SK-N-SH treated with all-trans-retinoic acid at 6 μM for 48 hours (cell line): ENCODE measurements at regions not wholly inside any gene's neighbourhood (a gene's known extent, or its start where the extent isn't known, plus 50 kb on each side); places are given as distances from the start of the nearest gene placed in this dataset.

ENCODE experiments used
- ATAC-seq: fragments of 200-7000 bp; cut with Tn5 transposase; 3 replicates; pipeline ENCODE4 v1.9.1; 2020; ENCODE audit warnings: mild to moderate bottlenecking, moderate library complexity
- ARNTL ChIP-seq: fragments of 450-650 bp; formaldehyde crosslinking; IDR thresholded peaks from 2 replicates; pipeline ENCODE4 v1.5.0; 2020; ENCODE audit warnings: low read depth, mild to moderate bottlenecking, moderate library complexity, borderline replicate concordance
- BACH2 ChIP-seq: fragments of 250-450 bp; sonication (Bioruptor Pico); IDR thresholded peaks from 2 replicates; pipeline ENCODE4 v1.9.0; 2021; ENCODE audit warnings: mild to moderate bottlenecking, borderline replicate concordance
- CREB5 ChIP-seq: fragments of 250-450 bp; sonication (Bioruptor Pico); IDR thresholded peaks from 2 replicates; pipeline ENCODE4 v1.5.1; 2020; ENCODE audit warnings: low read depth, mild to moderate bottlenecking, moderate library complexity
- CSDC2 ChIP-seq: fragments of 250-450 bp; sonication (Bioruptor Pico); IDR thresholded peaks from 2 replicates; pipeline ENCODE4 v1.5.0; 2020; ENCODE audit warnings: mild to moderate bottlenecking, moderate library complexity
- CSRNP3 ChIP-seq: fragments of 250-450 bp; sonication (Bioruptor Pico); IDR thresholded peaks from 2 replicates; pipeline ENCODE4 v1.5.1; 2021; ENCODE audit warnings: mild to moderate bottlenecking, moderate library complexity
- ESRRG ChIP-seq: fragments of 250-450 bp; sonication (Bioruptor Pico); IDR thresholded peaks from 2 replicates; pipeline ENCODE4 v1.6.1; 2021; ENCODE audit warnings: mild to moderate bottlenecking
- GLIS3 ChIP-seq: fragments of 250-450 bp; sonication (Bioruptor Pico); IDR thresholded peaks from 2 replicates; pipeline ENCODE4 v1.5.0; 2020; ENCODE audit warnings: mild to moderate bottlenecking, moderate library complexity
- ISL1 ChIP-seq: fragments of 250-450 bp; sonication (Bioruptor Pico); IDR thresholded peaks from 2 replicates; pipeline ENCODE4 v2.1.2; 2022; ENCODE audit warnings: mild to moderate bottlenecking, moderate library complexity
- OSR1 ChIP-seq: fragments of 250-450 bp; sonication (Bioruptor Pico); IDR thresholded peaks from 2 replicates; pipeline ENCODE4 v1.8.0; 2022; ENCODE audit warnings: moderate library complexity, mild to moderate bottlenecking, inconsistent platforms
- PATZ1 ChIP-seq: fragments of 250-450 bp; sonication (Bioruptor Pico); IDR thresholded peaks from 2 replicates; pipeline ENCODE4 v1.8.0; 2020; ENCODE audit warnings: mild to moderate bottlenecking, moderate library complexity, borderline replicate concordance
- POU6F1 ChIP-seq: fragments of 250-450 bp; sonication (Bioruptor Pico); IDR thresholded peaks from 2 replicates; pipeline ENCODE4 v1.8.0; 2021; ENCODE audit warnings: low read depth, mild to moderate bottlenecking, moderate library complexity, borderline replicate concordance
- PPARA ChIP-seq: fragments of 250-450 bp; sonication (Bioruptor Pico); IDR thresholded peaks from 2 replicates; pipeline ENCODE4 v1.5.0; 2020; ENCODE audit warnings: mild to moderate bottlenecking, borderline replicate concordance
- RARB ChIP-seq: fragments of 250-450 bp; sonication (Bioruptor Pico); IDR thresholded peaks from 2 replicates; pipeline ENCODE4 v1.8.0; 2021; ENCODE audit warnings: mild to moderate bottlenecking, moderate library complexity
- SNAI2 ChIP-seq: fragments of 250-450 bp; sonication (Bioruptor Pico); IDR thresholded peaks from 2 replicates; pipeline ENCODE4 v1.5.0; 2020; ENCODE audit warnings: mild to moderate bottlenecking, moderate library complexity
- TCF4 ChIP-seq: fragments of 250-450 bp; sonication (Bioruptor Pico); IDR thresholded peaks from 2 replicates; pipeline ENCODE4 v1.8.0; 2021; ENCODE audit warnings: mild to moderate bottlenecking, moderate library complexity, borderline replicate concordance
- ZC3H10 ChIP-seq: fragments of 250-450 bp; sonication (Bioruptor Pico); IDR thresholded peaks from 2 replicates; pipeline ENCODE4 v1.5.1; 2021; ENCODE audit warnings: mild to moderate bottlenecking, moderate library complexity
- ZFP3 ChIP-seq: fragments of 250-450 bp; sonication (Bioruptor Pico); IDR thresholded peaks from 2 replicates; pipeline ENCODE4 v1.5.0; 2020; ENCODE audit warnings: mild to moderate bottlenecking, moderate library complexity
- ZFP30 ChIP-seq: fragments of 450-650 bp; formaldehyde crosslinking; IDR thresholded peaks from 2 replicates; pipeline ENCODE4 v1.5.0; 2022; ENCODE audit warnings: mild to moderate bottlenecking, moderate library complexity
- ZNF565 ChIP-seq: fragments of 450-650 bp; formaldehyde crosslinking; conservative IDR thresholded peaks from 2 replicates; pipeline ENCODE4 v1.5.0; 2020; ENCODE audit warnings: low read depth, mild to moderate bottlenecking, moderate library complexity
- ZNF70 ChIP-seq: fragments of 450-650 bp; formaldehyde crosslinking; IDR thresholded peaks from 2 replicates; pipeline ENCODE4 v1.5.0; 2020; ENCODE audit warnings: mild to moderate bottlenecking, moderate library complexity
- ZNF8 ChIP-seq: fragments of 450-650 bp; formaldehyde crosslinking; IDR thresholded peaks from 2 replicates; pipeline ENCODE4 v1.5.0; 2020; ENCODE audit warnings: mild to moderate bottlenecking, moderate library complexity

- ATAC-seq, result no peak
- no peak for TF ChIP-seq TCF4 (CRISPR knock-in tag)
- TF ChIP-seq POU6F1 (CRISPR knock-in tag), result no peak
- no peak for TF ChIP-seq PATZ1 (CRISPR knock-in tag)
- no peak for TF ChIP-seq GLIS3 (CRISPR knock-in tag)
- TF ChIP-seq ZFP30 (CRISPR knock-in tag), result no peak
- TF ChIP-seq CSRNP3 (CRISPR knock-in tag), result no peak
- no peak for TF ChIP-seq ARNTL (CRISPR knock-in tag)
- no peak for TF ChIP-seq ZNF8 (CRISPR knock-in tag)
- TF ChIP-seq ZNF565 (CRISPR knock-in tag), result no peak
- no peak for TF ChIP-seq ESRRG (CRISPR knock-in tag)
- TF ChIP-seq BACH2 (CRISPR knock-in tag), result no peak
- no peak for TF ChIP-seq ISL1 (CRISPR knock-in tag)
- TF ChIP-seq RARB (CRISPR knock-in tag), result no peak
- no peak for TF ChIP-seq CREB5
Observed at GRCh38 chr2:17441055-17441771, 77.0 kb downstream of the RAD51AP2 start.

GRCh38 chr2:17430326-17430725 is 87.9 kb downstream of the RAD51AP2 start:
- ATAC-seq, result no peak
- TF ChIP-seq ZNF8 (CRISPR knock-in tag) (no peak), SNAI2 (CRISPR knock-in tag) (no peak), ZFP30 (CRISPR knock-in tag) (no peak), GLIS3 (CRISPR knock-in tag) (no peak), ESRRG (CRISPR knock-in tag) (no peak), PPARA (CRISPR knock-in tag) (no peak), CREB5 (no peak), ZC3H10 (no peak), RARB (CRISPR knock-in tag) (no peak), OSR1 (no peak), CSDC2 (CRISPR knock-in tag) (no peak), POU6F1 (CRISPR knock-in tag) (no peak), PATZ1 (CRISPR knock-in tag) (no peak), CSRNP3 (CRISPR knock-in tag) (no peak), ZFP3 (CRISPR knock-in tag) (no peak), ZNF70 (CRISPR knock-in tag) (no peak), ARNTL (CRISPR knock-in tag) (no peak)
